IMR-90 (cell line): ENCODE measurements at regions not wholly inside any gene's neighbourhood (a gene's known extent, or its start where the extent isn't known, plus 50 kb on each side); places are given as distances from the start of the nearest gene placed in this dataset.

Source experiments
- BHLHE40 ChIP-seq: fragments of 150-350 bp; IDR thresholded peaks from 2 replicates; pipeline ENCODE4 v1.6.1; 2016; ENCODE audit warnings: mild to moderate bottlenecking, low read depth, low read length
- CEBPB ChIP-seq: IDR thresholded peaks from 2 replicates; pipeline ENCODE4 v1.6.1; 2012; ENCODE audit warnings: low read depth, low read length, improper control_type of control experiment
- CTCF ChIP-seq: conservative IDR thresholded peaks from 2 replicates; pipeline ENCODE4 v1.5.1; 2012; ENCODE audit warnings: mild to moderate bottlenecking, low read depth, low read length, improper control_type of control experiment
- MAFK ChIP-seq: IDR thresholded peaks from 2 replicates; pipeline ENCODE4 v1.6.1; 2012; ENCODE audit warnings: low read depth, low read length, improper control_type of control experiment
- POLR2A ChIP-seq: IDR thresholded peaks from 2 replicates; pipeline ENCODE4 v1.6.1; 2012; ENCODE audit warnings: mild to moderate bottlenecking, low read depth, low read length
- RFX5 ChIP-seq: IDR thresholded peaks from 2 replicates; pipeline ENCODE4 v1.8.0; 2012; ENCODE audit warnings: low read depth, mild to moderate bottlenecking, low read length, moderate library complexity
- SMC3 ChIP-seq: fragments of 150-350 bp; IDR thresholded peaks from 2 replicates; pipeline ENCODE4 v1.6.1; 2016; ENCODE audit warnings: low read depth, mild to moderate bottlenecking, antibody characterized with exemption, low read length, moderate library complexity
- USF2 ChIP-seq: fragments of 150-350 bp; IDR thresholded peaks from 2 replicates; pipeline ENCODE4 v1.6.1; 2017; ENCODE audit warnings: mild to moderate bottlenecking, antibody characterized with exemption, low read length, low read depth

DNA sequence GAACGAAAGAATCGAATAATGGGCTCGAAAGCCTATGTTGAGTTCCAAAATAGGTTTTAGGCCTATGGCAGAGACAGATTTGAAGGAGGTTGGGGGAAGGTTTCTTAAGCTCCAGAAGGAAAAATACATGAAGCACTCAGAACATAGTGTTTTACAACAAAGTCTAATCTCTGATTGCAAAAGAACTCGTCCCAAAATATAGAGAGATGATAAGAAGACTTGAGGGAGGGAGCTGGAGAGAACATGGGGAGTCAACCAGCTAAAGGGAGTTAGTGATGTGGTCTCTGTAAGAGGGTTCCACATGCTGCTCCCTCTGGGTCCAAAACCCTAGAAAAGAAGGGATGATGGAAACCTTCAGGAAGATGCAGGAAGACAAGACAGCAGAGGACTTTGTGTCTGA, 54.8 kb upstream of the DAAM1 start:
- TF ChIP-seq USF2 (no peak), CTCF (no peak), POLR2A (no peak), SMC3 (no peak), RFX5 (no peak), BHLHE40 (no peak), MAFK (no peak), CEBPB (no peak)
